HUDEP-2 (cell line): ENCODE measurements at regions not wholly inside any gene's neighbourhood (a gene's known extent, or its start where the extent isn't known, plus 50 kb on each side); places are given as distances from the start of the nearest gene placed in this dataset.

Experiments
- DNase-seq, 76 experiments: peaks; one replicate each; lab custom pipeline; 2025; ENCODE audit not compliant: unreplicated experiment in 76 of 76; lab: John Stamatoyannopoulos, UW

DNA sequence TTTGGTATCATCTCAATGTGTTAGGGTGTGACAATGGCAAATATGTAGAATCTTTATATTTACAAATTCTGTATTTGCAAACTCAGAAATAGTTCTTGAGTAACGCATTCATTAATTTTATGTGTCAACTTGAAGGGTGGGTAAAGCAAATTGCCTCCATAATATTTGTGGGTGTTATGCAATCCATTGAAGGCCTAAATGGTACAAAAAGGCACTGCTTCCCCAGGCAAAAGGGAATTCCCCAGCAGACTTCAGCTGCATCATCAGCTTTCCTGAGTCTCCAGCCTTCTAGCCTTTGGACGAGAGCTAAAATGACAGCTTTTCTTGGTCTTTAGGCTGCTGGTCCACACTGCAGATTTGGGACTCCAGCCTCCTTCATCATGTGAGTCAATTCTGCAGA lies 292.2 kb upstream of the PCDH7 start:
- DNase-seq, result no peak

DNA sequence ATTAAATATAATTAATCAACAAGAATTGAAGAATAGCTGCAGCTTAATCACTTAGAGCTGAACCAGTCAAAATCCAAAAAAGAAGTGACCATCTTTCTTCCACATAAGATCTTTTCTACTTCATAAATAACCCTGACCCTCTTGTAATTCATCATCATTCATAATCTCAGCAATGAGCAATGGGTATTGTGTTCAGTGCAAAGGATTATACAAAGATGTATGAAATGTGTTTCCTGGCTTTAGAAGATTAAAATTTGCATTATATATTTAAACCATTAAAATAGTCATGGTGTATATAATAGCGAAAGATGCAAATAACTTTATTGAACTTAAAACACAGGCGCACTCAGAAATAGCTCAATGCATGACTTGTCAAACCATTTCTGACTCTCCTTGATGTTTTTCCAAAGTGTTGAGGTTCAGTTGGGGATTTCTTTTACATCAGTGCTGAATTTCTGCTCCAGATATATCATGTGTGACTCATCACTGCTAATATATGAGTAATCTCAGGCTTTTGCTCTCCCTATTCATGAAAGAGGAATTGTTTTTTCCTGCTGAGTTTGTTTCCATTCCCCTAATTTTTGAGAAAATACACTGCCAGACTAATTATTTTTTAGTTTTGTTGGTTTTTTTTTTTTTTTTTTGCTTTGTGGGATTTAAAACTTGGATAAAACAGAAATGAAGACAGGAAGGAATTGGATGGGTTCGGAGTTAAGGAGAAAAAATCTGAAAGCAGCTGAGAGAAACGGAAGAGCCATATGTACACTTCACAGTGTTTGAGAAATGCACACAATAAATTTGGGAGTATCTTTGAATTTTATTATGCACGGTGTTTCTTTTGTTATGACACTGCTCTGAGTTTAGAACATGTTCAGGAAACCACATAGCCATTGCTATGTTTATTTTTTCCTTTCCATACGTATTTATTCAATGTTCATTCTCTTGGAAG lies 290.1 kb upstream of the PCDH7 start:
- no peak for DNase-seq

DNA sequence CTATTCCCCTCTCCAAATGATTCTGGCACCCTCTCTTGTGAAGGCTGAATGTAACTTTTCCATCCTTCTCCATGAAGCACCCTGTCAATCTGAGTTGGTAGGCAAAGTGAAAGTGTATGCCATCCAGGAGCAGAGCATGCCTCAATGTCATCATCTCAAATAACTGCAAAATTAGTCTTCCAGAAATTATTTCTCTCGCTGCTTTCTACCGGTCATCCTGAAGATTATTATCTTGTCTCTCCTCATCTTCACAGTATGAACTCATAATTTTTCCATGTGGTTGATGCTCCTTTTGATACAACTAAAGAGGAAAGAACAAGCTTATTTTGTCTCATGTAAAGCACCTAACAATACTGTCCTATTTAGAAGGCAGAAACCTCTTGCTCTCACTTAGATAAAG lies 285.5 kb upstream of the PCDH7 start:
- no peak for DNase-seq

DNA sequence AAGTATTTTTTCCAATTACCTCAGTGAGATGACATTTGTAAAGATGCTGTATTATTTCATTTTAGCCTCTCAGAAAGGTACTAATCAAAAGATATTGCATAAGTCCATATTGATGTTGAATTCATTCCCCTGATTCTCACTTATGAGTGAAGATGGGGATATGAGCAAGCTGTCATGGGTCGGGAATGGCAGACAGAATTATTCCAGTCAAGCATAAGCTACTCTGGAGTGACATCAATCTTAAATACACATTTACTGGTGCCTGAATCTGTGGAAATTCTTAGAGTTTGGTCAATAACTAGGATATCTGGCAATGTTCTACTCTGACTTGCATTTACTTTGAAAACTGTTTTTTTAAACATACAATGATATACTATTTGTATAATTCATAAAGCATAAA lies 283.8 kb upstream of the PCDH7 start:
- no peak for DNase-seq

DNA sequence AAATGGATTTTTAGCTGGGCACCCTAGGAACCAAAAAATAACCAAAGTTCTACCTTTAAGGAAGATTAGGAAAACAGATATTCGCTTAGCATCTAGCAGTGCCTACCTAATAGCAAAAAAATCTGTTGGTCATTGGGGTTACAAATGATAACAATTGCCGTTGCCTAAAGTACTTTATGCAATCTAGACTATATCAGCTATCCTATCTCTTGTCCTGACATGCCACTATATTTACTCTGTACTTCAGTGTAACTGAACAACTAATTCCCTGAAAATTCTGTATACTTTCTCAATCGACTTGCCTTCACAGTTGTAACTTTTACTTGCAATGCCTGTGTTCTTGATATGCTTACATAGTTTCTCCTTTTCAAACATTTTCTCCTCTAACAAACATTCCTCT lies 282.9 kb upstream of the PCDH7 start:
- no peak for DNase-seq

DNA sequence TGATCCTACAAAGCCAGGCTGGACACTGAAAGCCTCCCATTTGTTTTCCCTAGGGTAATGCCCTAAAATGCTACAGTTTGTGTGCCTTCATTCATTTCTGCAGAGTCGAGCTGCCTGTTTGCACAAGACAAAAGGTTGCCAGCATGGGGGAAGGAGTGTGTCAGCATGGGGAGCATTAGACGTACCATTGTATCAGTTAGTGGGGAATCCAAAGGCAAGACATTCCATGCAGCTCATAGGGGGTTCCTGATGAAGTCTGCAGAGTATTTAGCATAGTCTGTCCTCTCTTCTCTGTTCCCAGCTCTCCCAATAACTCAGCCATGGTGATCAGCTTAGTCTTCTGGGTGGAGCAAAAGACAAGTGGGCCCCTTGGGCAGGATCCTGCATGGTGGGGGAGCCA lies 276.9 kb upstream of the PCDH7 start:
- DNase-seq, result no peak

DNA sequence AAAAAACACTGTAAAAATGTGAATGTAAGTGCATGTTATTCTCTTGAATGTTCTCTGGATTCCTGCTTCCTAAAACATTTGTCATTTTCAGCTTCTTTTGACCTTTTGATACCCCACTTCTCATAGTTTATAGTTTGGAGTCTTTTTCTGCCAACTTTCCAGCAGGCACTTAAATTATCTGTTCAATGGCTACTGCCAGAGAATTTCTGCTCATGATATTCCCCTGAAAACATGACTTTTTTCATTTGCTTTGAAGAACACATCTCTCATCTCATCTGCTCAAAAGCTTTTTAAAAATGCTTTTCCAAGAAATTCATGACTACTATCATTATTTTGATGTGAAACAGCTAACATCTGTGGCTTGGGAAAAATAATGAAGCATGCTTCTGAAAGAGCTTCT lies 269.7 kb upstream of the PCDH7 start:
- no peak for DNase-seq

DNA sequence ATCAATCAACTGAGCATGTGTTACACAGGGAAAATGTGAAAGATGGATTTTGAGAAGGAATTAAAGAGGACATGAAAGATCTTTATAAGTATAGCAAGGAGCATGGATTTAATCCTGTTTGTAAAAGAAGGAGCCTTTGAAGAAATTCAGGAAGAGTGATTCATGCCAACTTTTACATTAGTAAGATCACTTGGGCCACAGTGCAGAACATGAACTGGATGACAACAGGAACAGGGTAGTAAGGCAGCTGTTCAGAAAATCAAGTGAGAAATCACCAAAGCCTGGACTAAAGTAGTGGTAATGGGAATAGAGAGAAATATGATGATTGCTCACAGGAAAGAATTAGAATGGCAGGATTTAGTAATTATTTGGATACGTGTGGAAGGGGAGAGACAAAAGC lies 265.7 kb upstream of the PCDH7 start:
- no peak for DNase-seq

DNA sequence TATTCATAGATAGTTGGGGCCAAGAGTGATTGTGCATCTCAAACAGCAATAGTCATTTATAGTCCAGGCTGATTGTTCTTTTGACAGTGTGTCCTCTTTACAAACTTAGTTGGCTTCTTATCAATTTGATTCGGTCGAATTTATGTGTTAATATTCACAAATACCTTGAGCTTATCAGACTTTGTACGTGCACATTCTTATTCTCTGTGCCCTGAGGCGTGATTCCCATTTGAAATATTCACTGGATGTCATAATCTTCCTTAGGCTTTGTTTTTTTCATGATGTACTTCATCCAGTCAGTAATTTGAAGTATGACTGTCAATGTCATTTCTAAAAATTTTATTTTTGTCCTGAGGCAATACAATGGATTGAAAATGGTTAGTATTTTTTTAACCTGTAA lies 263.5 kb upstream of the PCDH7 start:
- DNase-seq, result no peak

DNA sequence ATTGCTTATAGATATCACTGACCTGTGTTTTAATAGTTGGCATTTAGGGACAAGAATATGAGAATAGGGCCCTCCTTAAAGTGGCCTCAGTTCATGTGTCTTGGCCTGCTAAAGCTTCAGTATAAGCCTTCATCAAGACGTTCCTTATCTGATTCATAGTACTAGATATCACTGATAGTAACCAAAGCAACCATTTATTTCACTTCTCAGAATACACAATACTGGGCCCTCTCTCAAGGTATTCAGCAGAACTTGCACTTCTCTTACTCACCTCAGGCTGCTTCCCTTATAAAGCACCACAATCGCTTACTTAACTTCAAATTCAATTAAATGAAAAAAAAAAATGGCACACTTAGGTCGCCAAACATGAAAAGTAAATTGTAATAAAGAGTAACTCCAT lies 259.4 kb upstream of the PCDH7 start:
- no peak for DNase-seq

DNA sequence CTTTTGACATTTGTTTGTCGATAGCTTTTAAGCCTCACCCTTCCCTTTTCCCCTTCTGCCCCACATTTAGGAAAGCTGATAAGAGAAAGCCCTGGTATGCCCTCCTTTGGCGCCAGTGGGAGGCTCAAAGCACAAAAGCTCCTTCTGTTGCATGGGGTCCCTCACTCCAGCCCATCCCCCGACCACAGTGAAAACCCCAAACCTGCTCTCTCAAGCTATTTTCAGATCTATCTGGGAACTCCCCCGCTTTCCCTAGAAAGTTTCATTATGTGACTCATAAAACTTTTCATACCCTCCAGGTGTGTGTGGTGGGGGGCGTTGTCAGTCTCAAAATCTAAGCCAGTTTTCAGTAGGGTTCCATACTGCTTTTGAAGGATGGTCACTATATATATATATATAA lies 259.0 kb upstream of the PCDH7 start:
- no peak for DNase-seq

DNA sequence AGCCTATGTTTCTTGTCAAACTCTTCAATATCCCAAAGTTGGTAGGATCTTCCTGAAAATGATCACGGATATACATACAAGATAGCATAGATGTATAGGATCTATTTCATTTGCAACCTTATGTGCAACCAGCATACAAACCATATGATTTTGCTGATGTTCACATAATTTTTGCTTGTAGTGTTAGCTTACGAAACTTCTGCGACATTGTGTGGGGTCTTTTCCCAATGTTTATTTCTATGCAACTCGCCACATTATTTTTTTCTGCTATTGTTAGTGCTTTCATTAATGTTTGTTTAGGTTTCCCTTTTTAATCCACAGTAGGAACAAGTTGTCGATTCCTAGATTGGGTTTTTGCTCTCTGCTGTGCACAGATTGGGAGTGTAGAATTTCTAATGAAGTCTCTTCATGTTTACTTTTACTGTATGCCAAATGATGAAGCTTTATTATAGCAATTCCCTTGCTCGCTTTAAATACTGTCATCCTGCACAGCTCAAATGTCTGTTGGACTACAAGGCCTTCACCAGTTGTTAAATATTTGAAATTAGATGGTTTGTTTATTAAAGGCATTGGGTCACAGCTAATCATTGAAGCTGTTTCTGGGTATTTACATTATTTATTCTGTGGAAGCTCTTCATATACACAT lies 257.6 kb upstream of the PCDH7 start:
- no peak for DNase-seq

DNA sequence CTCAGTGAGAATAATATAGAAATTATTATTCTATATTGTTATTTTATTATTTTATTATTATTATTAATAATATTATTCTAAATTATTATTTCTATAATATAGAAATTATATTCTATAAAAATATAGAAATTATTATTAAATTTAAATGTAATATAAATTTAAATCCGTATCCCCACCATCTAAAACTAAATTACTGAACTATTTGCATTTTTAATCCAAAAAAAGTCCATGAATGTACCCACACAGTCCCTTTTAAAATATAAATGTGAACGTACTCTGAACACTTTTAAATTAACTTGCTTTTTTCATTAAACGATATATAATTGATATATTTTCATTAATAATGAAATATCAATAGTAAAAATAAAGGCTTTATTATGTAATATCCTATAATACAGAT lies 248.3 kb upstream of the PCDH7 start:
- DNase-seq, result no peak

DNA sequence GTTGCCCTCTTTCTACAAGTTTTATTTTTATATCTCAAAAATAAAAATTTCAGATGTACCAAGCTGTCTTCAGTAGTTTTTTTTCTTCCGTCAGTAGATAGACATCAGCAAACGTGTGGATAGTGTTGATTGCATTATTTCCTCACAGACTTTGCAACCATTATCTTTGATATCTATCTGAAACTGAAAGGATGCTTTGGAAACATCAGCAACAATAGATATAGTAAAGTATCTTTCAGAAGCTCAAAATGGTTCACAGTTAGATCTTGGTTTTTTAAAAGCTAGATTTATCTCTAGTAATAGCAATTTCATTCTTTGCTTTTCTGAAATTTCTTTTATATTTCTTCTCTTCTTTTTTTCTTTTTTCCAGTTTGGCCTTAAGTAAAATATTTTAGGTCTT lies 246.9 kb upstream of the PCDH7 start:
- no peak for DNase-seq

DNA sequence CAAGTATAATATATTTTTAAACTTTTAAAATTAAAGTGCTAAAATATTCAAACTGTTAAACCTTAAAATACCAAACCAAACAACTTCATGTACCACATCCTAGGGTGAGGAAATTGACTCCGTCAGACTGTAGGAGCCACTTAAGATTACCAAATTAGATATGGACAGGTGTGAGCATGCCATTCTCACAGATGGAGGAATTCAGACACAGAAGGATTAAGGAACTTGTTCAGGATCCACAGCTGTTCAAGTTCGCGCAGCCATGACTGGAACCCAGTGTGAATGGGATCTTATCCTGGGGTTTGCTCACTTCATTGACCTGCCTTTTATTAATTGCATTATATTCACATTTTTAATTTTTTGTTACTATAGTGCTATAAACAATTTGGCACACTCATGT lies 224.9 kb upstream of the PCDH7 start:
- no peak for DNase-seq

DNA sequence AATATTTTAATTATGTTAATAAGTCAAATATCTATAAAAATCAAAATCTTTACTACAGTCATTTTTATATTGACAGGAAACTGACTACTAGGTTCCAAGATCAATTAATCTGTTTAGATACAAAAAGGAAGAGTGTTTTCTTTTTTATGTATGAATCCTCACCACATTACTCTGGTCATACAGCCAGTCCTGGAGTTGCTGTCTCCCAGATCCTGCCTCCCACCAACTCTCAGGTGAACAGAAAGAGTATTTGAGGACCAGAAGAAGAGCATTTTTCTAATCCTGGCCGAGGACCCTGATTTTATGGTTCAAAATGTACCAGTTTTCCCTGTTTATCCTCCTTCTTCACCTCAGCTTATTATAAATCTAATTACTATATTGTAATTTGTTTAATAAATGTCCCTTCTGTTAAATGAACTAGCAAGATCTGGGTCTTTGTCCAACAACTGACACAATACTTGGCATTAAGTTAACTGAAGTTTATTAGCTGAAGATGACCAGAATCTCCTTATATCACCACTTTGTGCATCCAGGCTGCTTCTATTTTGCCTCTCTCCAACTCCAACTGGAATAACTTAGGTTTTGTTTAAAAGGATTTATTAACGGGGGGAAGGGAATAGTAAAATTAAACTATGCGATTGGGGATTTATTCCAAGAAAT lies 224.4 kb upstream of the PCDH7 start:
- no peak for DNase-seq

DNA sequence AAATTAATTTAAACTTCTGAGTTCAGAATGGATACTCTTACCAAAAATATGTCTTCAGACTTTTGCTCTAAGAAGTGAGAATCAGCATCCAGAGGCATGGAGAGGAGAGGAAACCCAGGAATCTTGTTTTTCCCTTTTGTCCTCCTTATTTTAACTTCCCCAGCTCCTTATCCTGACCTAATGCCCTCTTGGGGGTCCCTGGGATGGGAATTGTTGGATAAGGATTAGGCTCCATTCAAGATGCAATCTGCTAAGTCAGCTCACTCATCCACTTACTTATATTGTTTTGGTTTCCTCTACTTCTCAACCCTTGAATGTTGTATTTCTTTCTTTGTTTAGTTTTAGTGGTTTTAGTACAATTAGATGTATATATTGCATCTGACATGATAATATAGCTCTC lies 208.4 kb upstream of the PCDH7 start:
- DNase-seq, result no peak

DNA sequence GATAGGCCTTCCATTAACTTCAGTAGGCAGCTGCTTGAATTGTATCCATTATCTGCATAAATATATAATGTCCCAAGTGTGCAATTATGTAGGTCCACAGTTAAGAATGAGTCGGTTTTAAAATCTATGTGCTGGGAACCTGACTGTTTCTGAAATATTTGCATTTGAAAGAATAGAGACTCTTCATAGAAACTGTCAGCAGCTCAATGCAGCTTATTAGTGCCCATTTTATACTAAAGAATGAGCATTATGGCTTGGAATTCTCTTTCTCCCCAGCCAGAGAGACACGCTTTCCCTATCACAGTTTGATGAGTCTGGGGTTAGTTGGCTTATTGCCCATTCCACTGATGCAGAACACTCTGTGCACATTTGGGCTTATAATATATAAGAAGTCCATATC lies 202.0 kb upstream of the PCDH7 start:
- DNase-seq, result no peak

DNA sequence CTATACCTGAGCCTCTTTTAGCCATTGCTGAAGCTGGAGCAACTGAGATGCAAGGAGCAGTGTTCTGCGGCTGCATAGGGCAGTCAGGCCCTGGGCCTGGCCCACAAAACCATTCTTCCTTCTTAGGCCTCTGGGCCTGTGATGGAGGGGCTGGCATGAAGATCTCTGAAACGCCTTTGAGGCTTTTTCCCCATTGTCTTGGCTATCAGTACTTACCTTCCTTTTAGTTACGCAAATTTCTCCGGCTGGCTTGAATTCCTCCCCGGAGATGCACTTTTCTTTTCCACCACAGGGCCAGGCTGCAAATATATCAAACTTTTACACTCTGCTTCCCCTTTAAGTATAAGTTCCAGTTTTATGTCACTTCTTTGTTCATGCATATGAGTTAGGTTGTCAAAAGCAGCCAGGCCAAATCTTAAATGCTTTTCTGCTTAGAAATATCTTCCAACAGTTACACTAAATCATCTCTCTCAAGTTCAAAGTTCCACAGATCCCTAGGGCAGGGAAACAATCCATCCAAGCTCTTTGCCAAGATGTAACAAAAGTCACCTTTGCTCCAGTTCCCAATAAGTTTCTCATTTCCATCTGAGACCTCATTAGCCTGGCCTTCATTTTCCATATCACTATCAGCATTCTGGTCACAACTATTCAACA lies 194.4 kb upstream of the PCDH7 start:
- DNase-seq, result no peak

DNA sequence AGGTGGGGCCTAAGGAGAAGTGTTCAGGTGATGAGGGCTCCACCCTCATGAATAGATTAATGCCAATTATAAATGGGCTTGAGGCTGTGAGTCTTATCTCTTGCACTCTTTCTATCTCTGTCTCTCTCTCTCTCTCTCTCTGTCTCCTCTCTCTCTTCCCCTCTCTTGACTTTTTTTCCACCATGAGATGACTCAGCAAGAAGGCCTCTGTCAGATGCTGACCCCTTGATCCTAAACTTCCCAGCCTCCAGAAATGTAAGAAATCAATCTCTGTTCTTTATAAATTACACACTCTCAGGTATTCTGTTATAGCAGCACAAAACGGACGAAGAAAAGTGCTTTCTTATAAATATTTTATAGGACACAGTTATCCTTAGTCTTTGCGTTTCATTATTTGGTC lies 184.9 kb upstream of the PCDH7 start:
- no peak for DNase-seq

DNA sequence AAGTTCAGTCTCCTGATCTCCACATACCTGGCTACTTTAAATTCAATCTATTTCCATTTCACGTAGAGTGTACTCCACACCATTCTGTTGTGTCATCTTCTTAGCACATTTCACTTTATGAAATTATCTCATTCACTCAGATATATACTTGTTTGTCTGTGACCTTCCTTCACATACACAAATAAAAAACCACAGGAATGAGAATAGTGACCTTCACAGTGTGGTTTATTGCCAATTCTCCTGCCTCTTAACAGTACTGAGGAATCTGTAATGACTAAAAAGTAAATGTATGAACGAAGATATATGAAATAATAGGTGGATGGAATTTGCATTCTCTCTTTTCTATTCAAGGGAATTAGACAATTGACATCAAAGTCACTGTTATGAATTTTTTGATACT lies 183.9 kb upstream of the PCDH7 start:
- DNase-seq, result no peak
